GM12878 (cell line): ENCODE measurements at regions not wholly inside any gene's neighbourhood (a gene's known extent, or its start where the extent isn't known, plus 50 kb on each side); places are given as distances from the start of the nearest gene placed in this dataset.

Source experiments
- ATAC-seq: fragments of 200-7000 bp; cut with Tn5 transposase; 3 replicates; pipeline ENCODE4 v1.9.1; 2020; ENCODE audit warnings: mild to moderate bottlenecking, moderate library complexity
- BruUV-seq: library from RNA; stranded (reverse); fragments of 400-500 nt; replicated peaks from 2 replicates; lab custom pipeline; 2021; lab: Mats Ljungman, UMichigan
- CTCF ChIA-PET: fragments of 300-600 bp; sonication (Branson Sonifier 250); formaldehyde crosslinking; extraction: SDS; loops from one replicate; lab custom pipeline; 2021; ENCODE audit warnings: inconsistent platforms; lab: Yijun Ruan, JAX
- POLR2A ChIA-PET: fragments of 350-600 bp; formaldehyde crosslinking; extraction: SDS; loops from one replicate; lab custom pipeline; 2021; ENCODE audit warnings: inconsistent platforms; lab: Charles Lee
- RAD21 ChIA-PET: fragments of 300-600 bp; sonication (Branson Sonifier 250); formaldehyde crosslinking; loops from one replicate; lab custom pipeline; 2023; ENCODE audit warnings: antibody characterized with exemption; ENCODE audit not compliant: unreplicated experiment; lab: Charles Lee
- SMC1A ChIA-PET: fragments of 300-600 bp; sonication (Branson Sonifier 250); formaldehyde crosslinking; loops from one replicate; lab custom pipeline; 2023; ENCODE audit not compliant: unreplicated experiment, uncharacterized antibody; lab: Charles Lee
- DNase-seq: peaks from one replicate; pipeline ENCODE4 v3.0.0-alpha.2; 2011; ENCODE audit warnings: low read depth, low spot score
- FAIRE-seq: peaks from 3 replicates; lab custom pipeline; 2011; peaks lifted over from hg19 to GRCh38; lab: Jason Lieb, UNC
- H2AFZ ChIP-seq: 2 replicates; pipeline ENCODE4 v1.6.0; 2011; ENCODE audit warnings: low read depth, low read length, control low read depth; ENCODE audit not compliant: control insufficient read depth
- H3K27ac ChIP-seq: 2 replicates; pipeline ENCODE4 v1.5.1; 2011; ENCODE audit warnings: control low read depth; ENCODE audit not compliant: control insufficient read depth, insufficient read depth
- H3K27me3 ChIP-seq, 2 experiments: replicated peaks in 1 of 2; 2 replicates each; pipeline versions ENCODE4 v1.6.0 to v1.6.1; 2011; ENCODE audit warnings: low read length in 1 of 2; ENCODE audit not compliant: control insufficient read depth in 2 of 2, insufficient read depth in 2 of 2
- H3K36me3 ChIP-seq, 2 experiments: 2 replicates each; pipeline ENCODE4 v1.5.1; 2011; ENCODE audit warnings: low read length in 1 of 2; ENCODE audit not compliant: control insufficient read depth in 2 of 2, insufficient read depth in 2 of 2
- H3K4me1 ChIP-seq: 2 replicates; pipeline ENCODE4 v1.6.1; 2011; ENCODE audit warnings: mild to moderate bottlenecking, low read length, moderate library complexity, mixed read lengths; ENCODE audit not compliant: control insufficient read depth, insufficient read depth
- H3K4me2 ChIP-seq: 2 replicates; pipeline ENCODE4 v1.6.0; 2011; ENCODE audit warnings: control low read depth; ENCODE audit not compliant: control insufficient read depth, insufficient read depth
- H3K4me3 ChIP-seq: fragments of 200-600 bp; sonication (generic); 2 replicates; pipeline ENCODE4 v1.5.1; 2016
- H3K79me2 ChIP-seq: 2 replicates; pipeline ENCODE4 v1.6.0; 2011; ENCODE audit warnings: low read length; ENCODE audit not compliant: control insufficient read depth, insufficient read depth
- H3K9ac ChIP-seq: 2 replicates; pipeline ENCODE4 v1.8.0; 2011; ENCODE audit warnings: low read length, control low read depth, mixed read lengths; ENCODE audit not compliant: control insufficient read depth, insufficient read depth
- H3K9me3 ChIP-seq: replicated peaks from 3 replicates; pipeline ENCODE4 v1.5.1; 2011; ENCODE audit warnings: mild to moderate bottlenecking, low read length; ENCODE audit not compliant: control insufficient read depth, insufficient read depth
- H4K20me1 ChIP-seq: 2 replicates; pipeline ENCODE4 v1.6.0; 2011; ENCODE audit not compliant: control insufficient read depth, insufficient read depth
- FOS ChIP-seq: IDR thresholded peaks from 3 replicates; pipeline ENCODE4 v1.6.1; 2011; ENCODE audit warnings: borderline replicate concordance; ENCODE audit not compliant: insufficient read length; ENCODE audit errors: extremely low read depth
- FOXK2 ChIP-seq: fragments of 450-650 bp; IDR thresholded peaks from 2 replicates; pipeline ENCODE4 v1.6.1; 2017; ENCODE audit warnings: mild to moderate bottlenecking, moderate library complexity
- SIX5 ChIP-seq: IDR thresholded peaks from 2 replicates; pipeline ENCODE4 v1.6.1; 2011; ENCODE audit warnings: mild to moderate bottlenecking, low read depth, low read length, moderate library complexity; ENCODE audit not compliant: severe bottlenecking
- SMAD5 ChIP-seq: IDR thresholded peaks from 2 replicates; pipeline ENCODE4 v1.6.1; 2016; ENCODE audit warnings: antibody characterized with exemption, low read depth
- ZNF384 ChIP-seq: IDR thresholded peaks from 2 replicates; pipeline ENCODE4 v1.6.1; 2012; ENCODE audit warnings: low read depth, mild to moderate bottlenecking, low read length, improper control_type of control experiment, borderline replicate concordance
- WGBS: methylation state at CpG from one replicate; pipeline ENCODE4 v1.1.6; 2016; ENCODE audit warnings: low lambda C conversion rate; ENCODE audit not compliant: insufficient replicate concordance, insufficient coverage; ENCODE audit errors: missing lambda C conversion rate; 5-methylcytosine and 5-hydroxymethylcytosine counted together
- in situ Hi-C: fragments of 300-500 bp; cut with MboI; formaldehyde crosslinking; loops from 9 replicates; pipeline ENCODE4 v1.14.3; 2018; ENCODE audit warnings: mixed read lengths
- intact Hi-C: fragments of 100-400 bp; cut with micrococcal nuclease; formaldehyde crosslinking; loops from one replicate; pipeline ENCODE4 v1.14.2; 2022; ENCODE audit not compliant: unreplicated experiment
- TF ChIP-seq, protein P1 (sequence below): fragments of 450-650 bp; formaldehyde crosslinking; IDR thresholded peaks from 2 replicates; pipeline ENCODE4 v1.5.0; 2022; ENCODE audit warnings: mild to moderate bottlenecking, missing genetic modification characterization
- TF ChIP-seq, protein P2 (sequence below): fragments of 150-350 bp; IDR thresholded peaks from 2 replicates; pipeline ENCODE4 v1.6.1; 2016; ENCODE audit warnings: low read depth, low read length

DNA sequence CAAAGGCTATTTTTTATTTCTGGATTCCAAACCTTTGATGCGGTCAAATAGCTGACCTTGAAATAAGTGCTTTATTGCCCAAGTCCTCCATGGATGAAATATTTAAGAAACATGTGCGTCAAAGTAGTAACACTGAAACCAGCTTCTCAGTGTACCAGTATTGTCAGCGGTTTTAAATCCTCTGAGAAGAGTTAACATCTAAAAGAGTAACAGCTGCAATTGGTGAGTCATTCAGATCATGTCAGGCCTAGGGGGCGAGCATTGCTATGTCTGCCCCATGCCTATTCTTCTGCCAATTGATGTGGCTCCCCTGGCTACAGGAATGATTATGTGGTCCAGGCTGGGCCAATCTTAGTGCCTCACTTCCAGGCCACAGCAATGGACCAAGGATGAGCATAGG, 263.3 kb upstream of the SORL1-AS1 start:
- H3K27me3 ChIP-seq, result no peaks in the 10 kb centered on the region
- no peaks in the 10 kb centered on the region for H3K79me2 ChIP-seq
- H4K20me1 ChIP-seq, result no peaks in the 10 kb centered on the region
- CTCF ChIA-PET, result no interaction called here
- in situ Hi-C loops (no loop called here), intact Hi-C loops (no loop called here)
- H3K36me3 ChIP-seq, result no peaks in the 10 kb centered on the region
- POLR2A ChIA-PET, result no interaction called here
- no peaks in the 10 kb centered on the region for H3K9me3 ChIP-seq
- no peak overlapping the region for H3K9ac ChIP-seq
- no peak overlapping the region for H3K27ac ChIP-seq
- SMC1A ChIA-PET, result no interaction called here
- 17% methylated on average over 4 of the region's 4 CpGs for WGBS
- RAD21 ChIA-PET, result no interaction called here
- TF ChIP-seq, protein P1, sequence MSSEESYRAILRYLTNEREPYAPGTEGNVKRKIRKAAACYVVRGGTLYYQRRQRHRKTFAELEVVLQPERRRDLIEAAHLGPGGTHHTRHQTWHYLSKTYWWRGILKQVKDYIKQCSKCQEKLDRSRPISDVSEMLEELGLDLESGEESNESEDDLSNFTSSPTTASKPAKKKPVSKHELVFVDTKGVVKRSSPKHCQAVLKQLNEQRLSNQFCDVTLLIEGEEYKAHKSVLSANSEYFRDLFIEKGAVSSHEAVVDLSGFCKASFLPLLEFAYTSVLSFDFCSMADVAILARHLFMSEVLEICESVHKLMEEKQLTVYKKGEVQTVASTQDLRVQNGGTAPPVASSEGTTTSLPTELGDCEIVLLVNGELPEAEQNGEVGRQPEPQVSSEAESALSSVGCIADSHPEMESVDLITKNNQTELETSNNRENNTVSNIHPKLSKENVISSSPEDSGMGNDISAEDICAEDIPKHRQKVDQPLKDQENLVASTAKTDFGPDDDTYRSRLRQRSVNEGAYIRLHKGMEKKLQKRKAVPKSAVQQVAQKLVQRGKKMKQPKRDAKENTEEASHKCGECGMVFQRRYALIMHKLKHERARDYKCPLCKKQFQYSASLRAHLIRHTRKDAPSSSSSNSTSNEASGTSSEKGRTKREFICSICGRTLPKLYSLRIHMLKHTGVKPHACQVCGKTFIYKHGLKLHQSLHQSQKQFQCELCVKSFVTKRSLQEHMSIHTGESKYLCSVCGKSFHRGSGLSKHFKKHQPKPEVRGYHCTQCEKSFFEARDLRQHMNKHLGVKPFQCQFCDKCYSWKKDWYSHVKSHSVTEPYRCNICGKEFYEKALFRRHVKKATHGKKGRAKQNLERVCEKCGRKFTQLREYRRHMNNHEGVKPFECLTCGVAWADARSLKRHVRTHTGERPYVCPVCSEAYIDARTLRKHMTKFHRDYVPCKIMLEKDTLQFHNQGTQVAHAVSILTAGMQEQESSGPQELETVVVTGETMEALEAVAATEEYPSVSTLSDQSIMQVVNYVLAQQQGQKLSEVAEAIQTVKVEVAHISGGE (CRISPR knock-in tag), result no peak
- no peak for TF ChIP-seq FOS
- TF ChIP-seq SIX5, result no peak
- TF ChIP-seq ZNF384, result no peak
- TF ChIP-seq FOXK2, result no peak
- no peak for TF ChIP-seq SMAD5
- TF ChIP-seq, protein P2, sequence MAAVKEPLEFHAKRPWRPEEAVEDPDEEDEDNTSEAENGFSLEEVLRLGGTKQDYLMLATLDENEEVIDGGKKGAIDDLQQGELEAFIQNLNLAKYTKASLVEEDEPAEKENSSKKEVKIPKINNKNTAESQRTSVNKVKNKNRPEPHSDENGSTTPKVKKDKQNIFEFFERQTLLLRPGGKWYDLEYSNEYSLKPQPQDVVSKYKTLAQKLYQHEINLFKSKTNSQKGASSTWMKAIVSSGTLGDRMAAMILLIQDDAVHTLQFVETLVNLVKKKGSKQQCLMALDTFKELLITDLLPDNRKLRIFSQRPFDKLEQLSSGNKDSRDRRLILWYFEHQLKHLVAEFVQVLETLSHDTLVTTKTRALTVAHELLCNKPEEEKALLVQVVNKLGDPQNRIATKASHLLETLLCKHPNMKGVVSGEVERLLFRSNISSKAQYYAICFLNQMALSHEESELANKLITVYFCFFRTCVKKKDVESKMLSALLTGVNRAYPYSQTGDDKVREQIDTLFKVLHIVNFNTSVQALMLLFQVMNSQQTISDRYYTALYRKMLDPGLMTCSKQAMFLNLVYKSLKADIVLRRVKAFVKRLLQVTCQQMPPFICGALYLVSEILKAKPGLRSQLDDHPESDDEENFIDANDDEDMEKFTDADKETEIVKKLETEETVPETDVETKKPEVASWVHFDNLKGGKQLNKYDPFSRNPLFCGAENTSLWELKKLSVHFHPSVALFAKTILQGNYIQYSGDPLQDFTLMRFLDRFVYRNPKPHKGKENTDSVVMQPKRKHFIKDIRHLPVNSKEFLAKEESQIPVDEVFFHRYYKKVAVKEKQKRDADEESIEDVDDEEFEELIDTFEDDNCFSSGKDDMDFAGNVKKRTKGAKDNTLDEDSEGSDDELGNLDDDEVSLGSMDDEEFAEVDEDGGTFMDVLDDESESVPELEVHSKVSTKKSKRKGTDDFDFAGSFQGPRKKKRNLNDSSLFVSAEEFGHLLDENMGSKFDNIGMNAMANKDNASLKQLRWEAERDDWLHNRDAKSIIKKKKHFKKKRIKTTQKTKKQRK, result no peak
- no peaks in the 10 kb centered on the region for H3K4me1 ChIP-seq
- ATAC-seq, result no peak
- FAIRE-seq, result no peak
- no TSS peak for BruUV-seq
- DNase-seq, result no peak
- H3K4me2 ChIP-seq, result no peak overlapping the region
- H3K4me3 ChIP-seq, result no peak overlapping the region
- H2AFZ ChIP-seq, result no peak overlapping the region
